K562 (cell line): ENCODE measurements at regions not wholly inside any gene's neighbourhood (a gene's known extent, or its start where the extent isn't known, plus 50 kb on each side); places are given as distances from the start of the nearest gene placed in this dataset.

Experiments
- ATAC-seq: fragments of 200-7000 bp; cut with Tn5 transposase; 3 replicates; pipeline ENCODE4 v1.9.1; 2020; ENCODE audit warnings: moderate library complexity
- BruUV-seq: library from RNA; stranded (reverse); fragments of 400-500 nt; replicated peaks from 2 replicates; lab custom pipeline; 2021; lab: Mats Ljungman, UMichigan
- CTCF ChIA-PET: fragments of 300-600 bp; formaldehyde crosslinking; extraction: SDS; loops from one replicate; lab custom pipeline; 2021; ENCODE audit warnings: low intra/inter-chr PET ratio; lab: Yijun Ruan, JAX
- POLR2A ChIA-PET: fragments of 300-600, 350-650 bp; sonication (Branson Sonifier 250); formaldehyde crosslinking; extraction: SDS; loops from one replicate; lab custom pipeline; 2021; ENCODE audit warnings: antibody characterized with exemption, inconsistent platforms; lab: Yijun Ruan, JAX
- DNase-seq, 4 experiments: peaks; one replicate each; pipeline versions ENCODE4 v3.0.0 to v3.0.0-alpha.2; 2011 to 2018; ENCODE audit warnings: low spot score in 3 of 4, mixed read lengths in 3 of 4; ENCODE audit errors: extremely low read depth in 1 of 4
- FAIRE-seq: peaks from 2 replicates; lab custom pipeline; 2011; peaks lifted over from hg19 to GRCh38; lab: Jason Lieb, UNC
- H2AFZ ChIP-seq: 2 replicates; pipeline ENCODE4 v1.6.0; 2011; ENCODE audit warnings: low read depth, low read length, control low read depth, inconsistent platforms
- H3K27ac ChIP-seq: fragments of 200-600 bp; 3 replicates; pipeline ENCODE4 v1.8.0; 2011; ENCODE audit warnings: low read depth, mild to moderate bottlenecking, control low read depth, inconsistent platforms, low read length, moderate library complexity, mixed read lengths; ENCODE audit errors: extremely low read depth
- H3K27me3 ChIP-seq, 2 experiments: fragments of 300-600 bp in 1 of 2; 2 replicates in 1 of 2; 3 replicates in 1 of 2; pipeline versions ENCODE4 v1.6.0 to v1.8.0; 2011; ENCODE audit warnings: inconsistent platforms in 2 of 2, low read length in 2 of 2, mild to moderate bottlenecking in 1 of 2, mixed read lengths in 1 of 2, moderate library complexity in 1 of 2; ENCODE audit not compliant: control insufficient read depth in 2 of 2, insufficient read depth in 2 of 2
- H3K36me3 ChIP-seq: fragments of 300-600 bp; 3 replicates; pipeline ENCODE4 v1.8.0; 2011; ENCODE audit warnings: mild to moderate bottlenecking, low read length, inconsistent platforms; ENCODE audit not compliant: control insufficient read depth, insufficient read depth
- H3K4me1 ChIP-seq, 2 experiments: fragments of 200-600 bp in 1 of 2; replicated peaks in 1 of 2; 2 replicates in 1 of 2; 3 replicates in 1 of 2; pipeline versions ENCODE4 v1.5.1 to v1.8.0; 2011; ENCODE audit warnings: inconsistent platforms in 2 of 2, low read length in 2 of 2, mild to moderate bottlenecking in 1 of 2, mixed read lengths in 1 of 2, moderate library complexity in 1 of 2; ENCODE audit not compliant: control insufficient read depth in 2 of 2, insufficient read depth in 2 of 2
- H3K4me2 ChIP-seq: 2 replicates; pipeline ENCODE4 v1.6.1; 2011; ENCODE audit warnings: low read length, control low read depth, inconsistent platforms, mixed read lengths; ENCODE audit not compliant: insufficient read depth
- H3K4me3 ChIP-seq: fragments of 200-600 bp; sonication (generic), shearing (Covaris generic); 2 replicates; pipeline ENCODE4 v1.5.1; 2016; ENCODE audit warnings: control low read depth, inconsistent platforms
- H3K79me2 ChIP-seq: fragments of 200-600 bp; 3 replicates; pipeline ENCODE4 v1.8.0; 2011; ENCODE audit warnings: low read length, inconsistent platforms; ENCODE audit not compliant: control insufficient read depth, insufficient read depth
- H3K9ac ChIP-seq, 2 experiments: 2 replicates each; pipeline versions ENCODE4 v1.6.0 to v1.6.1; 2011; ENCODE audit warnings: low read depth in 2 of 2, low read length in 2 of 2, control low read depth in 1 of 2, inconsistent platforms in 1 of 2, mild to moderate bottlenecking in 1 of 2, mixed read lengths in 1 of 2; ENCODE audit not compliant: insufficient read depth in 1 of 2
- H3K9me1 ChIP-seq: one replicate; pipeline ENCODE4 v1.6.0; 2011; ENCODE audit warnings: inconsistent platforms, mild to moderate bottlenecking, low read length, moderate library complexity; ENCODE audit not compliant: control insufficient read depth, insufficient read depth
- H3K9me3 ChIP-seq: replicated peaks from 2 replicates; pipeline ENCODE4 v1.5.1; 2011; ENCODE audit warnings: low read depth, low read length, inconsistent platforms; ENCODE audit not compliant: control insufficient read depth, insufficient read depth
- H4K20me1 ChIP-seq: replicated peaks from 2 replicates; pipeline ENCODE4 v1.6.1; 2011; ENCODE audit warnings: low read length, inconsistent platforms, mixed read lengths; ENCODE audit not compliant: control insufficient read depth, insufficient read depth
- BRCA1 ChIP-seq, 2 experiments: fragments of 450-650 bp in 1 of 2; sonication (generic) in 1 of 2; formaldehyde crosslinking in 1 of 2; IDR thresholded peaks; 2 replicates each; pipeline versions ENCODE4 v1.5.0 to v1.6.1; 2017 to 2020; ENCODE audit warnings: mild to moderate bottlenecking in 1 of 2, missing genetic modification reagents in 1 of 2
- CBX1 ChIP-seq: sonication (generic); IDR thresholded peaks from 2 replicates; pipeline ENCODE4 v1.6.1; 2016; ENCODE audit warnings: antibody characterized with exemption, low read depth, mild to moderate bottlenecking
- DNMT1 ChIP-seq: fragments of 450-650 bp; IDR thresholded peaks from 2 replicates; pipeline ENCODE4 v1.6.1; 2016; ENCODE audit warnings: antibody characterized with exemption, mild to moderate bottlenecking
- ESRRB ChIP-seq: fragments of 250-450 bp; sonication (Bioruptor Pico); IDR thresholded peaks from 2 replicates; pipeline ENCODE4 v1.5.0; 2020; ENCODE audit warnings: mild to moderate bottlenecking, moderate library complexity, borderline replicate concordance
- IFI16 ChIP-seq: fragments of 250-450 bp; sonication (Bioruptor Pico); IDR thresholded peaks from 2 replicates; pipeline ENCODE4 v2.1.2; 2022; ENCODE audit warnings: mild to moderate bottlenecking, inconsistent platforms
- MAFF ChIP-seq: IDR thresholded peaks from 2 replicates; pipeline ENCODE4 v1.6.1; 2012; ENCODE audit warnings: low read length, improper control_type of control experiment
- NFE2L1 ChIP-seq: fragments of 450-650 bp; IDR thresholded peaks from 2 replicates; pipeline ENCODE4 v1.6.1; 2016; ENCODE audit warnings: missing genetic modification characterization, low read depth, mild to moderate bottlenecking, missing compliant biosample characterization, moderate library complexity, borderline replicate concordance
- NFIX ChIP-seq: fragments of 250-450 bp; sonication (Bioruptor Pico); IDR thresholded peaks from 2 replicates; pipeline ENCODE4 v1.4.0; 2020; ENCODE audit warnings: low read depth, mild to moderate bottlenecking, moderate library complexity
- SRSF9 ChIP-seq: fragments of 200-400 bp; formaldehyde crosslinking; IDR thresholded peaks from 2 replicates; pipeline ENCODE4 v1.6.1; 2017; ENCODE audit warnings: low read depth, low read length, borderline replicate concordance
- WGBS: fragments of 100-300 bp; shearing (Covaris generic); methylation state at CpG from one replicate; pipeline ENCODE4 v1.1.6; 2016; ENCODE audit warnings: low coverage, mixed read lengths; ENCODE audit not compliant: insufficient coverage; ENCODE audit errors: missing lambda C conversion rate; 5-methylcytosine and 5-hydroxymethylcytosine counted together
- in situ Hi-C: fragments of 300-500 bp; cut with MboI; formaldehyde crosslinking; loops from 4 replicates; pipeline ENCODE4 v1.15.0; 2018; ENCODE audit warnings: inconsistent platforms, mixed read lengths
- intact Hi-C: fragments of 100-400 bp; cut with micrococcal nuclease; formaldehyde crosslinking; loops from 2 replicates; pipeline ENCODE4 v1.14.2; 2022
- TF ChIP-seq, protein P1 (sequence below): fragments of 450-650 bp; formaldehyde crosslinking; IDR thresholded peaks from 2 replicates; pipeline ENCODE4 v1.4.0; 2020; ENCODE audit warnings: mild to moderate bottlenecking, moderate library complexity
- TF ChIP-seq, protein P2 (sequence below): fragments of 450-650 bp; IDR thresholded peaks from 2 replicates; pipeline ENCODE4 v1.7.0; 2016; ENCODE audit warnings: borderline replicate concordance

- intact Hi-C loops, result no loop called here
- CTCF ChIA-PET, result no interaction called here
- WGBS, result 11% methylated on average over 1 of the region's 1 CpG
These were observed 690.2 kb upstream of the NRSN1 start for GRCh38 chr6:23435798-23436197.

More at GRCh38 chr6:23435798-23436197, 690.2 kb upstream of the NRSN1 start:
- TF ChIP-seq, protein P1, sequence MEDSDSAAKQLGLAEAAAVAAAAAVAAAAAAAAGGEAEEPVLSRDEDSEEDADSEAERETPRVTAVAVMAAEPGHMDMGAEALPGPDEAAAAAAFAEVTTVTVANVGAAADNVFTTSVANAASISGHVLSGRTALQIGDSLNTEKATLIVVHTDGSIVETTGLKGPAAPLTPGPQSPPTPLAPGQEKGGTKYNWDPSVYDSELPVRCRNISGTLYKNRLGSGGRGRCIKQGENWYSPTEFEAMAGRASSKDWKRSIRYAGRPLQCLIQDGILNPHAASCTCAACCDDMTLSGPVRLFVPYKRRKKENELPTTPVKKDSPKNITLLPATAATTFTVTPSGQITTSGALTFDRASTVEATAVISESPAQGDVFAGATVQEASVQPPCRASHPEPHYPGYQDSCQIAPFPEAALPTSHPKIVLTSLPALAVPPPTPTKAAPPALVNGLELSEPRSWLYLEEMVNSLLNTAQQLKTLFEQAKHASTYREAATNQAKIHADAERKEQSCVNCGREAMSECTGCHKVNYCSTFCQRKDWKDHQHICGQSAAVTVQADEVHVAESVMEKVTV (CRISPR knock-in tag), result no peak
- TF ChIP-seq SRSF9, result no peak
- TF ChIP-seq NFIX (CRISPR knock-in tag), result no peak
- TF ChIP-seq, protein P2, sequence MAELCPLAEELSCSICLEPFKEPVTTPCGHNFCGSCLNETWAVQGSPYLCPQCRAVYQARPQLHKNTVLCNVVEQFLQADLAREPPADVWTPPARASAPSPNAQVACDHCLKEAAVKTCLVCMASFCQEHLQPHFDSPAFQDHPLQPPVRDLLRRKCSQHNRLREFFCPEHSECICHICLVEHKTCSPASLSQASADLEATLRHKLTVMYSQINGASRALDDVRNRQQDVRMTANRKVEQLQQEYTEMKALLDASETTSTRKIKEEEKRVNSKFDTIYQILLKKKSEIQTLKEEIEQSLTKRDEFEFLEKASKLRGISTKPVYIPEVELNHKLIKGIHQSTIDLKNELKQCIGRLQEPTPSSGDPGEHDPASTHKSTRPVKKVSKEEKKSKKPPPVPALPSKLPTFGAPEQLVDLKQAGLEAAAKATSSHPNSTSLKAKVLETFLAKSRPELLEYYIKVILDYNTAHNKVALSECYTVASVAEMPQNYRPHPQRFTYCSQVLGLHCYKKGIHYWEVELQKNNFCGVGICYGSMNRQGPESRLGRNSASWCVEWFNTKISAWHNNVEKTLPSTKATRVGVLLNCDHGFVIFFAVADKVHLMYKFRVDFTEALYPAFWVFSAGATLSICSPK, result no peak
- TF ChIP-seq DNMT1, result no peak
- TF ChIP-seq BRCA1 (IDR thresholded peaks at IDR 0.05), result no peak
- no peak for TF ChIP-seq BRCA1 (CRISPR knock-in tag; IDR thresholded peaks at IDR 0.05)
- TF ChIP-seq ESRRB (CRISPR knock-in tag), result no peak
- TF ChIP-seq MAFF, result no peak
- no peak for TF ChIP-seq NFE2L1 (tag)
- no peak for TF ChIP-seq CBX1
- TF ChIP-seq IFI16 (CRISPR knock-in tag), result no peak
- Histone ChIP-seq H4K20me1 (no peaks in the 10 kb centered on the region), H3K4me2 (no peak overlapping the region), H3K9me3 (no peaks in the 10 kb centered on the region), H3K36me3 (no peaks in the 10 kb centered on the region), H3K27ac (no peak overlapping the region), H3K79me2 (no peaks in the 10 kb centered on the region), H2AFZ (no peak overlapping the region), H3K27me3 (no peaks in the 10 kb centered on the region), H3K9ac (no peak overlapping the region), H3K9me1 (no peaks in the 10 kb centered on the region), H3K4me1 (no peaks in the 10 kb centered on the region), H3K4me3 (no peak overlapping the region)
- in situ Hi-C loops, result no loop called here
- DNase-seq (no peak), ATAC-seq (no peak), FAIRE-seq (no peak)
- POLR2A ChIA-PET, result no interaction called here
- BruUV-seq, result no TSS peak
